ENCODE measurements at regions not wholly inside any gene's neighbourhood (a gene's known extent, or its start where the extent isn't known, plus 50 kb on each side); places are given as distances from the start of the nearest gene placed in this dataset.
"Not testable (repeated sequence)": the region's sequence is repeated elsewhere in the genome, so short reads cannot be mapped to it uniquely, and the experiment has no call there.

DNA sequence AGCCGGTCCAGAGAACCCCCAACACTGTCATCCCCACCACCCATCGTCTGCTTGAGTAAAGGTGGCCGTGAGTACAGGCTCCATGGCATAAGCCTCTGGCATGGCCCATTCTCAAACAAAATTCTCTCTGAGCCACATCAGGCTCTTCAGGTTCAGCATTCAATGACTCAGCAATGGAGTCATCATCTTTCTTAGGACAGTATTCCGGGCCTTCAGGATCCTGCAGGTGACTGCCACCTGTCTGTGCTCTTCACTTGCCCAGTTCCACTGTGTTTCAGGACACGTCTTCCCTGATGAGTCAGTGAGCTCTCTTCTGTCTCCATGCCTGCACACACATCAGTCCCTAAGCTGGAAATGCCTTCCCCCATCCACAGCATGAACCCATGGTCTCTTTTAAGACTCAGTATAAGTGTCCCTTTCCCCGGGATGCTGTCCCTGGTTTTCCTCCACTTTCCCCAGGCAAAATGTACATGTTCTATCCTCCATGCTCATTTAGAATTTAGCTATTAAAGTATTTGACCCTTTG is 81.1 kb upstream of the FGGY start:
- no peak for DNase-seq
- Histone ChIP-seq H3K4me3 (ENCODE audit: insufficient read depth, low read depth, low read length, poor library complexity, severe bottlenecking) (no peak overlapping the region), H3K9me3 (ENCODE audit: control insufficient read depth, low read length) (no peaks in the 10 kb centered on the region), H3K36me3 (ENCODE audit: control insufficient read depth, insufficient read depth, low read length) (no peaks in the 10 kb centered on the region), H3K27ac (ENCODE audit: insufficient read depth, low read length, poor library complexity, severe bottlenecking) (no peak overlapping the region), H3K27me3 (replicated peaks; ENCODE audit: control insufficient read depth, insufficient read depth, low read length, poor library complexity, severe bottlenecking) (no peaks in the 10 kb centered on the region), H3K4me1 (ENCODE audit: control insufficient read depth, insufficient read depth, low read length, poor library complexity, severe bottlenecking) (no peaks in the 10 kb centered on the region)

DNA sequence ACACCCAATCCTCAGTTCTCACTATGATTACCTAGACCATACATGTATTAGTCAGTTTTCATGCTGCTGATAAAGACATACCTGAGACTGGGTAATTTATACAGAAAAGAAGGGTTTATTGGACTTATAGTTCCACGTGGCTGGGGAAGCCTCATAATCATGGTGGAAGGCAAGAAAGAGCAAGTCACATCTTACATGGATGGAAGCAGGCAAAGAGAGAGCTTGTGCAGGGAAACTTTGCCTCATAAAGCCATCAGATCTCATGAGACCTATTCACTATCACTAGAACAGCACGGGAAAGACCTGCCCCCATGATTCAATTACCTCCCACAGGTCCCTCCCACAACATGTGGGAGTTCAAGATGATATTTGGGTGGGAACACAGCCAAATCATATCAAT is 79.5 kb upstream of the FGGY start:
- not testable (repeated sequence) for H3K4me3 ChIP-seq (ENCODE audit: insufficient read depth, low read depth, low read length, poor library complexity, severe bottlenecking); H3K4me1 ChIP-seq (ENCODE audit: control insufficient read depth, insufficient read depth, low read length, poor library complexity, severe bottlenecking); H3K27me3 ChIP-seq (replicated peaks; ENCODE audit: control insufficient read depth, insufficient read depth, low read length, poor library complexity, severe bottlenecking); H3K9me3 ChIP-seq (ENCODE audit: control insufficient read depth, low read length); DNase-seq; H3K36me3 ChIP-seq (ENCODE audit: control insufficient read depth, insufficient read depth, low read length); H3K27ac ChIP-seq (ENCODE audit: insufficient read depth, low read length, poor library complexity, severe bottlenecking)

DNA sequence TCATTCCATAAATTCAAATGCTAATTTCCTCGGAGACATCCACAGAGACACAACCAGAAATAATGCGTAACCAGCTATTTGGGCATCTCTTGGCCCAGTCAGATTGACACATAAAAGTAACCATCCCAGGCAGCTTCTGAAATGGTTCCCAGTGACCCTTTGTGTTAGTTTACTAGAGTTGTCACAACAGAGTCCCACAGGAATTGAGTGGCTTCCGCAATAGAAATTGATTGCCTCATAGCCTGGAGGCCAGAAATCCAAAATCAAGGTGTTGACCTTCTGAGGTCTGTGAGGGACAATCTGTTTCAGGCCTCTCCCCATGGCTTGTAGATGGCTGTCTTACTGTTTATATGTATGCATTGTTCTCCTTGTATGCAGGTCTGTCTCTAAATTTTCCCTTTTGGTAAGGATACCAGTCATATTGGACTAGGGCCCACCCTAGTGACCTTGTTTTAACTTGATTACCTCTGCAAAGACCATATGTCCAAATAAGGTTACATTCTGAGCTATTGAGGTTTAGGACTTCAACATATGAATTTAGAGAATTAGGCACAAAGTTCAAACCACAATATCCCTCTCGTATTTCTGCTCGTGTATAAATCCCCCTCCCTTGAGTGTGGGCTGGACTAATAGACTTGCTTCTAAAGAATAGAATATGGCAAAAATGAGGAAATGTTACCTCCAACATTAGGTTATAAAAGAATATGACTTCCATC is 78.2 kb upstream of the FGGY start:
- no peaks in the 10 kb centered on the region for H3K27me3 ChIP-seq (replicated peaks; ENCODE audit: control insufficient read depth, insufficient read depth, low read length, poor library complexity, severe bottlenecking)
- H3K4me1 ChIP-seq (ENCODE audit: control insufficient read depth, insufficient read depth, low read length, poor library complexity, severe bottlenecking), result no peaks in the 10 kb centered on the region
- H3K9me3 ChIP-seq (ENCODE audit: control insufficient read depth, low read length), result no peaks in the 10 kb centered on the region
- no peaks in the 10 kb centered on the region for H3K36me3 ChIP-seq (ENCODE audit: control insufficient read depth, insufficient read depth, low read length)
- H3K27ac ChIP-seq (ENCODE audit: insufficient read depth, low read length, poor library complexity, severe bottlenecking), result no peak overlapping the region
- DNase-seq, result no peak
- H3K4me3 ChIP-seq (ENCODE audit: insufficient read depth, low read depth, low read length, poor library complexity, severe bottlenecking), result no peak overlapping the region

DNA sequence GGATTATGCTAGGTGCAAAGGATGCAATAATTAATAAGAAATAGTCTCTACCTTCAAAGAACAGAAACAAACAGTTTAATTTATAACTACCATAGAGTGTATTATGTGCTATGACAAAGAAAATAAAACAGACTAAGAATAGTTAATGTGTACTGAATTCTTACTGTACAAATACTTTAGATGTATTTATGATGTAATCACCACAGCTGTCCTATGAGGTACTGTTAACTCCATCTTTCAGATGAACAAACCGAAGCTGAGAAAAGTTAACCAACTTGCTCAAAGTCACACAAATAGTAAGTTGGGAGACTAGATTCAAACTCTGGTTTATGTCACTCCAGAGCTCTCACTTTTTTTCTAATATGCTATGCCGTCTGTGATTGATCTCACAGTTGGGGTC is 77.0 kb upstream of the FGGY start:
- H3K4me1 ChIP-seq (ENCODE audit: control insufficient read depth, insufficient read depth, low read length, poor library complexity, severe bottlenecking), result no peaks in the 10 kb centered on the region
- DNase-seq, result no peak

DNA sequence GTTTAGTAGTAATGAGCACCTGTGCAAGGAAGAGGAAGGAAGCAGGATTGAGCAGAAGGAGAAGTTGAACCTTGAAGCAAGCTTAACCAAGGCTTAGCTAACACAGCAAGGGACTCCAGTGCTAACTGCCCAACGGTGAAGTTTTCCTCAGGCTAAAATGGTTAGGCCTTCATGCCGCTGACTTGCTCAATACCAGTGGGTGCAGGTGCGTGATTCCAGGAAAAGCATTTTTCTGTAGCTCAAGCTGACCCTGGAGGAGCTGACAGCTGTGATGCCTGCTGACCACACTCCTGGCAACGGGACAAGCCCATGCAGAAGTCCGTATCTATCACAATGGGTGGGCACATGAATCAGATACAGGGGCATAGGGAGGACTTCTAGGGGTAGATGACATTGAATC is 76.5 kb upstream of the FGGY start:
- Histone ChIP-seq H3K4me1 (ENCODE audit: control insufficient read depth, insufficient read depth, low read length, poor library complexity, severe bottlenecking) (no peaks in the 10 kb centered on the region), H3K4me3 (ENCODE audit: insufficient read depth, low read depth, low read length, poor library complexity, severe bottlenecking) (no peak overlapping the region), H3K36me3 (ENCODE audit: control insufficient read depth, insufficient read depth, low read length) (no peaks in the 10 kb centered on the region), H3K27ac (ENCODE audit: insufficient read depth, low read length, poor library complexity, severe bottlenecking) (no peak overlapping the region), H3K27me3 (replicated peaks; ENCODE audit: control insufficient read depth, insufficient read depth, low read length, poor library complexity, severe bottlenecking) (no peaks in the 10 kb centered on the region), H3K9me3 (ENCODE audit: control insufficient read depth, low read length) (no peaks in the 10 kb centered on the region)
- DNase-seq, result no peak

More for the DNA sequence above, 77.0 kb upstream of the FGGY start:
- H3K27ac ChIP-seq (ENCODE audit: insufficient read depth, low read length, poor library complexity, severe bottlenecking), result no peak overlapping the region
- H3K4me3 ChIP-seq (ENCODE audit: insufficient read depth, low read depth, low read length, poor library complexity, severe bottlenecking), result no peak overlapping the region
- no peaks in the 10 kb centered on the region for H3K36me3 ChIP-seq (ENCODE audit: control insufficient read depth, insufficient read depth, low read length)
- H3K9me3 ChIP-seq (ENCODE audit: control insufficient read depth, low read length), result no peaks in the 10 kb centered on the region
- H3K27me3 ChIP-seq (replicated peaks; ENCODE audit: control insufficient read depth, insufficient read depth, low read length, poor library complexity, severe bottlenecking), result no peaks in the 10 kb centered on the region

DNA sequence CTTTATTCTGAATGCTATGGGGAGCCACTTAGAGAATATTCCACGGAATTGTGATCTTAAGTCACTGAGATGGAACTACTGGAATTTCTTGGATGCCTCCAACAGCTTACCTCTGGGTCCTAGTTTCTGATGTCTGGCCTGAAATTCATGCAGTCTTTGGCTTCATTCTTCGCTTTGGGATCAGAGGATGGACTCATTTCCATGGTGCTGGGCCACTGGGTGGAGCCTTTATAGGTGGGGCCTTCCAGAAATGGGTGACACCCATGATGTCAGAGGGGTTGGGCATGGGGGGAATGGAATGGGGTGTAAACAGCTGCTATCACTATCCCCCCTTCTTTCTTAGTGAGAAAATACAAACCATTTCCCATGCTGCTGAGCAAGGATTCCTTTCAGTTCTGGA is 73.7 kb upstream of the FGGY start:
- DNase-seq, result no peak
- no peak overlapping the region for H3K27ac ChIP-seq (ENCODE audit: insufficient read depth, low read length, poor library complexity, severe bottlenecking)
- H3K4me3 ChIP-seq (ENCODE audit: insufficient read depth, low read depth, low read length, poor library complexity, severe bottlenecking), result no peak overlapping the region
- no peaks in the 10 kb centered on the region for H3K27me3 ChIP-seq (replicated peaks; ENCODE audit: control insufficient read depth, insufficient read depth, low read length, poor library complexity, severe bottlenecking)
- no peaks in the 10 kb centered on the region for H3K9me3 ChIP-seq (ENCODE audit: control insufficient read depth, low read length)
- no peaks in the 10 kb centered on the region for H3K4me1 ChIP-seq (ENCODE audit: control insufficient read depth, insufficient read depth, low read length, poor library complexity, severe bottlenecking)
- no peaks in the 10 kb centered on the region for H3K36me3 ChIP-seq (ENCODE audit: control insufficient read depth, insufficient read depth, low read length)

DNA sequence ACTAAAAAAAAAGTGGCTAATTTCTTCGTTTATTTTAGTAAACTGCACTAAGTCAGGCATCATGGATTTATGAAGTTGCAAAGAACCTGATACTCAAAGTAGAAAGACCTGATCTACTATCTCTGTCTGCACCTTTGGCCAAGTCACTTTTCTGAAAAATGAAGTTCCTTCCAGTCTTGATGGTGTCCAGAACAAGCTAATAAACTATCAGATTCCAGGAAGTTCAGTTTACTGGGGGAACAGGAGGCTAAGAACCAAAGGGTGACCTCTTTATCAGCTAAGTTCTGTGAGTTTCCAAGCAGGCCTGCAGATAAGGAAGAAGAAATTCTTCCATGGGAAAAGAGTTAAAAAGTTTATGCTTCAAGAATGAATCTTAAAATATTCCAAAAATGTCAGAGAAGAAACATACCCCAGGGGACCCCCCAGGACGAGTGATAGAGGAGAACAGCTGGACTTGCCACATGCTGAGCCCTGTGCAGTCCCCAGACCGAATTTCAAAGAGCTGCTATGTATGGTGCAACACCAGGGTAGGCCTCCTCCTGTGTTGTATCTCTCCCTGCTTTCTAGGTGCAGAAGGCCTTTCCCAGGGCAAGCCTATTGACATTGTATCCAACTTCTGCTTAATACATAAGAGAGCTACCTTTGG is 72.8 kb upstream of the FGGY start:
- Histone ChIP-seq H3K27me3 (replicated peaks; ENCODE audit: control insufficient read depth, insufficient read depth, low read length, poor library complexity, severe bottlenecking) (no peaks in the 10 kb centered on the region), H3K27ac (ENCODE audit: insufficient read depth, low read length, poor library complexity, severe bottlenecking) (no peak overlapping the region), H3K4me3 (ENCODE audit: insufficient read depth, low read depth, low read length, poor library complexity, severe bottlenecking) (no peak overlapping the region), H3K4me1 (ENCODE audit: control insufficient read depth, insufficient read depth, low read length, poor library complexity, severe bottlenecking) (no peaks in the 10 kb centered on the region), H3K9me3 (ENCODE audit: control insufficient read depth, low read length) (no peaks in the 10 kb centered on the region), H3K36me3 (ENCODE audit: control insufficient read depth, insufficient read depth, low read length) (no peaks in the 10 kb centered on the region)
- no peak for DNase-seq

DNA sequence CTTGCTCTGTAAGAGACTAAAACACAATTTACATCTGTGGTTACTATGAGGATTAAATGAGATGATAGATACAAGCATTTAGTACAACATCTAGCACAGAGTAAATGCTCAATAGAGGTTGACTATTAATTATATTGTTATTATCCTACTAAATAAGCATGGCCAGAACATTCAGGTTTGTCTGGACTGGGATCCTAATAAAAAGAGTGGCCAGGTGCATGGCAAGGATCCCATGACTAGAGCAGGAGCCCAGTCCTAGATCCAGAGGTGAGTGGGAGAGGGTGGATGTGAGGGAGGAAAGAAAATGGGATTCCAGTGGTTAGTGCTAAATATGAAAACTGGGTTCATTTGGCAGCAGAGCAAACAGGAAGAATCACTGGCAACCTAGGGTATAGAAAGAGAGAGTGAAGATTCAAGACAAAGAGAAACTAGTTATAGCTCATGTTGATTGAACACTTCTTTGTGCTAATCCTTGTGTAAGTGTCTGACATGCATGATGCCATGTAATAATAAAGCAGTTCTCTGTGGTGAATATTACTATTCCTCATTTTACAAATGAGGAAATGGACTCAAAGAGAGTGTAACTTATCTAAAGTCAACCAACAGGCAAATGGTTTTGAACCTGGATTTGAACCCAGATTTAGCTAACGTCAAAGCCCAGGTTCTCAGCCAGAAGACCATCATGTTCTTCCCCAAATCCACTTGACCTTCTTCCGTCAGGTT is 71.1 kb upstream of the FGGY start:
- no peaks in the 10 kb centered on the region for H3K4me1 ChIP-seq (ENCODE audit: control insufficient read depth, insufficient read depth, low read length, poor library complexity, severe bottlenecking)
- no peak overlapping the region for H3K27ac ChIP-seq (ENCODE audit: insufficient read depth, low read length, poor library complexity, severe bottlenecking)
- H3K9me3 ChIP-seq (ENCODE audit: control insufficient read depth, low read length), result no peaks in the 10 kb centered on the region
- no peak for DNase-seq
- H3K27me3 ChIP-seq (replicated peaks; ENCODE audit: control insufficient read depth, insufficient read depth, low read length, poor library complexity, severe bottlenecking), result no peaks in the 10 kb centered on the region
- no peaks in the 10 kb centered on the region for H3K36me3 ChIP-seq (ENCODE audit: control insufficient read depth, insufficient read depth, low read length)
- no peak overlapping the region for H3K4me3 ChIP-seq (ENCODE audit: insufficient read depth, low read depth, low read length, poor library complexity, severe bottlenecking)

DNA sequence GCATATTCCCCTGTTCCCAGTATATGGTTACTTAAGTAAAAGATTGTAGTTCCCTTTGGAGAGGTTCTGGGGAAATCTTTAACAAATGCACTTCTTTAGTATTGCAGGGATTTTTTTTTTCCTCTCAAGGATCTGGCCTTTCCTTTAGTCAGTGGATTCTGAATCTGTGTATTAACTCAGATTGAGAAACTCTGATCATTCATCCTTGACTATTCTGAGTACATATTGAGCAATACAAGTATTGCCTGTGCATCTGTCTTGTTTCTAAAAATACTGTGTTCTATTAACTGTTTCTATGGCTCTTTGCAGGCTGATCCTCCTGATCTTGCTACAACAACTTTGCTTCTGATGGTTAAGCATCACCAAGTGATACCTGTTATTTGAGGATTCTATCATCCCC is 67.8 kb upstream of the FGGY start:
- no peak overlapping the region for H3K4me3 ChIP-seq (ENCODE audit: insufficient read depth, low read depth, low read length, poor library complexity, severe bottlenecking)
- no peaks in the 10 kb centered on the region for H3K9me3 ChIP-seq (ENCODE audit: control insufficient read depth, low read length)
- DNase-seq, result no peak
- no peak overlapping the region for H3K27ac ChIP-seq (ENCODE audit: insufficient read depth, low read length, poor library complexity, severe bottlenecking)
- H3K36me3 ChIP-seq (ENCODE audit: control insufficient read depth, insufficient read depth, low read length), result no peaks in the 10 kb centered on the region
- H3K27me3 ChIP-seq (replicated peaks; ENCODE audit: control insufficient read depth, insufficient read depth, low read length, poor library complexity, severe bottlenecking), result no peaks in the 10 kb centered on the region
- H3K4me1 ChIP-seq (ENCODE audit: control insufficient read depth, insufficient read depth, low read length, poor library complexity, severe bottlenecking), result no peaks in the 10 kb centered on the region

DNA sequence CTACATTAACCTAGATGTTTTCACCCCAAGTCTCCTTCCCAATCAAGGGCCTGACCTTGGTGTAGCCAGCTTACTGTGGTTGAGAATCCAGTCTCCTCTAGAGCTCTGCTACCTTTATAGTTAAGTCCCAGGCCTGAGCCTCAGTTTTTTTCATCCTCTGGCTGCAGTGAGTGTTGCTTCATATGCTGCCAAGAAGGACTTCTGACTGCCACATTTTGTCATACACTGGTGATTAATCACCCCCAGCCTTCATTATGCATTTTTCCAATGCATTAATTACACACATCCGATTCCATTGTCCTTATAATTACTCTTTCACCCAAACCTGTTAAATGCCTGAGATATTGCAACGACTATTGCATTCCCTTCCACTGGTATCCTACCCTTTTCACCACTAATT is 66.3 kb upstream of the FGGY start:
- no peak overlapping the region for H3K4me3 ChIP-seq (ENCODE audit: insufficient read depth, low read depth, low read length, poor library complexity, severe bottlenecking)
- no peaks in the 10 kb centered on the region for H3K36me3 ChIP-seq (ENCODE audit: control insufficient read depth, insufficient read depth, low read length)
- DNase-seq, result no peak
- no peaks in the 10 kb centered on the region for H3K4me1 ChIP-seq (ENCODE audit: control insufficient read depth, insufficient read depth, low read length, poor library complexity, severe bottlenecking)
- no peak overlapping the region for H3K27ac ChIP-seq (ENCODE audit: insufficient read depth, low read length, poor library complexity, severe bottlenecking)
- H3K9me3 ChIP-seq (ENCODE audit: control insufficient read depth, low read length), result no peaks in the 10 kb centered on the region
- H3K27me3 ChIP-seq (replicated peaks; ENCODE audit: control insufficient read depth, insufficient read depth, low read length, poor library complexity, severe bottlenecking), result no peaks in the 10 kb centered on the region
